Stomach (tissue), 8 donors: ENCODE measurements at regions not wholly inside any gene's neighbourhood (a gene's known extent, or its start where the extent isn't known, plus 50 kb on each side); places are given as distances from the start of the nearest gene placed in this dataset.
"Not testable (repeated sequence)": the region's sequence is repeated elsewhere in the genome, so short reads cannot be mapped to it uniquely, and the experiment has no call there.

ENCODE experiments used
- DNase-seq, 2 donors: peaks; one replicate each; pipeline versions ENCODE4 v3.0.0 to v3.0.0-alpha.2; 2013 to 2019
- H3K27ac ChIP-seq, 5 donors: fragments of 200-600 bp in 4 of 5; sonication (generic) in 4 of 5; one replicate each; pipeline ENCODE4 v1.5.1; 2013 to 2019; ENCODE audit warnings: mild to moderate bottlenecking in 1 of 5, moderate library complexity in 1 of 5
- H3K27me3 ChIP-seq, 3 donors: fragments of 200-600 bp; sonication (generic); one replicate each; pipeline ENCODE4 v1.5.1; 2017 to 2019; ENCODE audit warnings: mixed run types in 1 of 3
- H3K36me3 ChIP-seq, 4 donors: fragments of 200-600 bp; sonication (generic); 1 replicate in 3 of 4; 2 replicates in 1 of 4; pipeline ENCODE4 v1.5.1; 2016 to 2019
- H3K4me1 ChIP-seq, 4 donors: fragments of 200-600 bp; sonication (generic); one replicate each; pipeline ENCODE4 v1.5.1; 2016 to 2019
- H3K4me3 ChIP-seq, 4 donors: fragments of 200-600 bp; sonication (generic) in 3 of 4; one replicate each; pipeline ENCODE4 v1.5.1; 2016 to 2019; ENCODE audit warnings: mild to moderate bottlenecking in 1 of 4
- H3K9me3 ChIP-seq, 4 donors: fragments of 200-600 bp; sonication (generic); one replicate each; pipeline ENCODE4 v1.5.1; 2016 to 2019
- EP300 ChIP-seq: sonication (generic); formaldehyde crosslinking; IDR thresholded peaks from one replicate; pipeline ENCODE4 v1.6.1; 2017; ENCODE audit warnings: antibody characterized with exemption
- POLR2A ChIP-seq, 4 donors: fragments of 450-650 bp; IDR thresholded peaks; one replicate each; pipeline ENCODE4 v1.6.1; 2016; ENCODE audit warnings: antibody characterized with exemption in 4 of 4, control low read depth in 2 of 4, mild to moderate bottlenecking in 1 of 4, moderate library complexity in 1 of 4
- POLR2AphosphoS5 ChIP-seq, 3 donors: sonication (generic); formaldehyde crosslinking; IDR thresholded peaks; one replicate each; pipeline ENCODE4 v1.6.1; 2016; ENCODE audit warnings: antibody characterized with exemption in 3 of 3
- WGBS, 5 donors: extraction: QIAGEN DNeasy Blood & Tissue Kit in 3 of 5; methylation state at CpG; one replicate each; pipeline versions ENCODE4 v1.1.5 to v1.1.7; 2013 to 2018; 5-methylcytosine and 5-hydroxymethylcytosine counted together
- intact Hi-C: fragments of 100-400 bp; cut with DNase I; formaldehyde crosslinking; loops from one replicate; pipeline ENCODE4 v1.15.1; 2023; ENCODE audit warnings: low total_unique reads
- TF ChIP-seq, protein P1 (sequence below), 7 experiments: fragments of 450-650 bp in 4 of 7; fragments of 200-600 bp in 3 of 7; sonication (generic) in 3 of 7; IDR thresholded peaks; one replicate each; pipeline ENCODE4 v1.5.1; 2016 to 2019; ENCODE audit warnings: antibody characterized with exemption in 7 of 7, control low read depth in 2 of 7, mild to moderate bottlenecking in 1 of 7
- donor health status: healthy with polysubstance abuse.
- donor health status: Bipolar disorder and iron deficiency.
- donor health status: healthy.

GRCh38 chr2:154960802-154961583 lies 262.5 kb downstream of the KCNJ3 start:
- Histone ChIP-seq H3K4me3 (no peak overlapping the region), H3K27me3 (no peaks in the 10 kb centered on the region), H3K4me1 (no peaks in the 10 kb centered on the region), H3K9me3 (no peaks in the 10 kb centered on the region), H3K27ac (no peak overlapping the region), H3K36me3 (no peaks in the 10 kb centered on the region)
- no peak for TF ChIP-seq EP300
- TF ChIP-seq POLR2AphosphoS5 (IDR thresholded peaks at IDR 0.05), result no peak
- TF ChIP-seq, protein P1, sequence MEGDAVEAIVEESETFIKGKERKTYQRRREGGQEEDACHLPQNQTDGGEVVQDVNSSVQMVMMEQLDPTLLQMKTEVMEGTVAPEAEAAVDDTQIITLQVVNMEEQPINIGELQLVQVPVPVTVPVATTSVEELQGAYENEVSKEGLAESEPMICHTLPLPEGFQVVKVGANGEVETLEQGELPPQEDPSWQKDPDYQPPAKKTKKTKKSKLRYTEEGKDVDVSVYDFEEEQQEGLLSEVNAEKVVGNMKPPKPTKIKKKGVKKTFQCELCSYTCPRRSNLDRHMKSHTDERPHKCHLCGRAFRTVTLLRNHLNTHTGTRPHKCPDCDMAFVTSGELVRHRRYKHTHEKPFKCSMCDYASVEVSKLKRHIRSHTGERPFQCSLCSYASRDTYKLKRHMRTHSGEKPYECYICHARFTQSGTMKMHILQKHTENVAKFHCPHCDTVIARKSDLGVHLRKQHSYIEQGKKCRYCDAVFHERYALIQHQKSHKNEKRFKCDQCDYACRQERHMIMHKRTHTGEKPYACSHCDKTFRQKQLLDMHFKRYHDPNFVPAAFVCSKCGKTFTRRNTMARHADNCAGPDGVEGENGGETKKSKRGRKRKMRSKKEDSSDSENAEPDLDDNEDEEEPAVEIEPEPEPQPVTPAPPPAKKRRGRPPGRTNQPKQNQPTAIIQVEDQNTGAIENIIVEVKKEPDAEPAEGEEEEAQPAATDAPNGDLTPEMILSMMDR (IDR thresholded peaks at IDR 0.05), result no peak
- TF ChIP-seq POLR2A (IDR thresholded peaks at IDR 0.05), result no peak
- WGBS, 5 donors, result 43 to 65% (median 49%) methylated on average over 3 of the region's 3 CpGs
- no peak for DNase-seq
- intact Hi-C loops, result no loop called here

- WGBS, 5 donors, result 54 to 62% (median 60%) methylated on average over 4 of the region's 4 CpGs
These were observed 254.0 kb downstream of the KCNJ3 start for GRCh38 chr2:154952346-154952980.

GRCh38 chr2:154947416-154947815 lies 248.9 kb downstream of the KCNJ3 start:
- DNase-seq, H3K27ac ChIP-seq: not testable (repeated sequence)

More at GRCh38 chr2:154952346-154952980, 254.0 kb downstream of the KCNJ3 start:
- no peaks in the 10 kb centered on the region for H3K4me1 ChIP-seq
- no peaks in the 10 kb centered on the region for H3K36me3 ChIP-seq
- no peaks in the 10 kb centered on the region for H3K9me3 ChIP-seq
- no peak overlapping the region for H3K27ac ChIP-seq
- intact Hi-C loops, result no loop called here
- TF ChIP-seq, protein P1 (IDR thresholded peaks at IDR 0.05), result no peak
- TF ChIP-seq POLR2A (IDR thresholded peaks at IDR 0.05) (no peak), POLR2AphosphoS5 (IDR thresholded peaks at IDR 0.05) (no peak), EP300 (no peak)
- no peaks in the 10 kb centered on the region for H3K27me3 ChIP-seq
- DNase-seq, result peak in 1 of 2 donors; percentile 38
- no peak overlapping the region for H3K4me3 ChIP-seq

GRCh38 chr2:154945984-154946383 lies 247.5 kb downstream of the KCNJ3 start:
- TF ChIP-seq, protein P1 (IDR thresholded peaks at IDR 0.05), result no peak
- TF ChIP-seq POLR2A (IDR thresholded peaks at IDR 0.05) (no peak), EP300 (no peak), POLR2AphosphoS5 (IDR thresholded peaks at IDR 0.05) (no peak)
- Histone ChIP-seq H3K4me3 (no peak overlapping the region), H3K36me3 (no peaks in the 10 kb centered on the region), H3K9me3 (no peaks in the 10 kb centered on the region), H3K27ac (no peak overlapping the region), H3K27me3 (no peaks in the 10 kb centered on the region), H3K4me1 (no peaks in the 10 kb centered on the region)
- WGBS, 5 donors, result 64 to 85% (median 81%) methylated on average over 1 of the region's 1 CpG
- no peak for DNase-seq
- intact Hi-C loops, result no loop called here

More at GRCh38 chr2:154947416-154947815, 248.9 kb downstream of the KCNJ3 start:
- H3K9me3 ChIP-seq, H3K4me1 ChIP-seq, H3K4me3 ChIP-seq, H3K36me3 ChIP-seq, intact Hi-C loops, H3K27me3 ChIP-seq: not testable (repeated sequence)
- WGBS, 5 donors, result 87 to 91% (median 89%) methylated on average over 16 of the region's 16 CpGs

- no peaks in the 10 kb centered on the region for H3K4me1 ChIP-seq
- H3K27ac ChIP-seq, result no peak overlapping the region
- no peak for TF ChIP-seq POLR2AphosphoS5 (IDR thresholded peaks at IDR 0.05)
- no peak for TF ChIP-seq EP300
- TF ChIP-seq POLR2A (IDR thresholded peaks at IDR 0.05), result no peak
- TF ChIP-seq, protein P1 (IDR thresholded peaks at IDR 0.05), result no peak
- intact Hi-C loops, result no loop called here
- DNase-seq, result no peak
- H3K4me3 ChIP-seq, result no peak overlapping the region
- H3K9me3 ChIP-seq, result no peaks in the 10 kb centered on the region
- H3K27me3 ChIP-seq, result no peaks in the 10 kb centered on the region
- no peaks in the 10 kb centered on the region for H3K36me3 ChIP-seq
These were observed 242.9 kb downstream of the KCNJ3 start for GRCh38 chr2:154941379-154941778.
